A549 (cell line): ENCODE measurements at regions not wholly inside any gene's neighbourhood (a gene's known extent, or its start where the extent isn't known, plus 50 kb on each side); places are given as distances from the start of the nearest gene placed in this dataset.
"Not testable (repeated sequence)": the region's sequence is repeated elsewhere in the genome, so short reads cannot be mapped to it uniquely, and the experiment has no call there.

Experiments used
- CTCF ChIP-seq: fragments of >200 bp; sonication (Bioruptor Twin); formaldehyde crosslinking; IDR thresholded peaks from 3 replicates; pipeline ENCODE4 v1.5.1; 2016
- EHMT2 ChIP-seq: fragments of 200-600 bp; sonication (generic); IDR thresholded peaks from 2 replicates; pipeline ENCODE4 v1.6.1; 2016; ENCODE audit warnings: antibody characterized with exemption, low read depth, mild to moderate bottlenecking, moderate library complexity
- KDM5A ChIP-seq: fragments of 200-600 bp; sonication (generic); IDR thresholded peaks from 2 replicates; pipeline ENCODE4 v1.6.1; 2016; ENCODE audit warnings: antibody characterized with exemption, mild to moderate bottlenecking
- NR3C1 ChIP-seq: fragments of >200 bp; sonication (Bioruptor Twin); formaldehyde crosslinking; IDR thresholded peaks from 3 replicates; pipeline ENCODE4 v1.6.1; 2017
- POLR2A ChIP-seq: IDR thresholded peaks from 2 replicates; pipeline ENCODE4 v1.6.1; 2012; ENCODE audit warnings: mild to moderate bottlenecking, low read length
- REST ChIP-seq: fragments of 200-600 bp; sonication (generic); IDR thresholded peaks from 2 replicates; pipeline ENCODE4 v1.6.1; 2016; ENCODE audit warnings: antibody characterized with exemption, mild to moderate bottlenecking, moderate library complexity
- SREBF2 ChIP-seq: fragments of 450-650 bp; IDR thresholded peaks from 2 replicates; pipeline ENCODE4 v1.6.1; 2014; ENCODE audit warnings: mild to moderate bottlenecking, moderate library complexity
- TF ChIP-seq, protein P1 (sequence below): IDR thresholded peaks from 2 replicates; pipeline ENCODE4 v1.6.1; 2012

- not testable (repeated sequence) for TF ChIP-seq CTCF, EHMT2, SREBF2, NR3C1, KDM5A, REST, POLR2A
- TF ChIP-seq, protein P1, sequence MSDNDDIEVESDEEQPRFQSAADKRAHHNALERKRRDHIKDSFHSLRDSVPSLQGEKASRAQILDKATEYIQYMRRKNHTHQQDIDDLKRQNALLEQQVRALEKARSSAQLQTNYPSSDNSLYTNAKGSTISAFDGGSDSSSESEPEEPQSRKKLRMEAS = not testable (repeated sequence)
These were observed 136.9 kb upstream of the OSBPL11 start for GRCh38 chr3:125732151-125732550.
